ENCODE measurements at regions not wholly inside any gene's neighbourhood (a gene's known extent, or its start where the extent isn't known, plus 50 kb on each side); places are given as distances from the start of the nearest gene placed in this dataset.

DNA sequence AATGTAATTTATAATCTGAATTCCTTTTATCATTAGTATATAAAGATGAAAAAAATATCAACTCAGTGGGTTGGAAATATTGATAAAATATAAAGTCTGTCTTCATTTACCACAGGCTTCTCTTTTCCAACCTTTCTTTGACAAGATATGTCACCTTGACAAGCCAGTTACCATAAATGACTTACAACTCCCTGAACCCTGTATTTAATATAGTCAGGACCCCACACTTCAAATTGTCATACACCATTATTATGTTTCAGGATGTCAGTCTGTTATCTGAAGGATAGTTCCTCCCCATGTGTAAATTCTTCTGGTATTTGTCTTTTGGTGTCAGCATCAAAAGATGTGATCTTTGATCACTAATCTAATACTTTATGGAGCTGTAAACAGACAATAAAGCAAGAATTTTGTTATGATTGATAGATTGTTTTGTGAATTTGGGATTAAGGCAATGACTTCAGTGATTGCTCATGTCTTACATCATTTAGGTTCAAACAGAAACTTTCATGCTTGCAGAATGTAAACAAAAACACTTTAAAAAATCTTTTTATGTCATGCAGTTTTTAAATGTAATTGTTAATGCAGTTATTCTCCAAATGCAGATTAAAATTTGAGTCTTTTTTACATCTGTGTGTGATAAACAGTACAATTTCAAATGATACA lies 503.5 kb upstream of the BCHE start:
- H3K9me1 ChIP-seq (ENCODE audit: control insufficient read depth, extremely low read depth, insufficient read depth, low read length): no peaks in the 10 kb centered on the region
- H3K27ac ChIP-seq (ENCODE audit: control insufficient read depth, insufficient read depth, low read length): no peak overlapping the region
- FAIRE-seq (no peak), DNase-seq (ENCODE audit: low read depth, low spot score) (no peak)
- dilution Hi-C loops (cut with MboI; ENCODE audit: extremely low pct_ligation_motif_present, low sequenced_read_pairs): no loop called here
- no peaks in the 10 kb centered on the region for H3K36me3 ChIP-seq (ENCODE audit: control insufficient read depth in 2 of 2, extremely low read depth in 1 of 2, insufficient read depth in 2 of 2, low read length in 2 of 2)
- no peaks in the 10 kb centered on the region for H3K9me3 ChIP-seq (ENCODE audit: control insufficient read depth, low read depth, low read length)
- no peaks in the 10 kb centered on the region for H3K27me3 ChIP-seq (ENCODE audit: control insufficient read depth, extremely low read depth, insufficient read depth, low read length)
- H3K79me2 ChIP-seq (ENCODE audit: control insufficient read depth, insufficient read depth, low read length): no peaks in the 10 kb centered on the region
- H2AFZ ChIP-seq (ENCODE audit: control insufficient read depth, low read length): no peak overlapping the region
- H3K4me1 ChIP-seq (ENCODE audit: control insufficient read depth, extremely low read depth, insufficient read depth, low read length): no peaks in the 10 kb centered on the region
- TF ChIP-seq, protein P1, sequence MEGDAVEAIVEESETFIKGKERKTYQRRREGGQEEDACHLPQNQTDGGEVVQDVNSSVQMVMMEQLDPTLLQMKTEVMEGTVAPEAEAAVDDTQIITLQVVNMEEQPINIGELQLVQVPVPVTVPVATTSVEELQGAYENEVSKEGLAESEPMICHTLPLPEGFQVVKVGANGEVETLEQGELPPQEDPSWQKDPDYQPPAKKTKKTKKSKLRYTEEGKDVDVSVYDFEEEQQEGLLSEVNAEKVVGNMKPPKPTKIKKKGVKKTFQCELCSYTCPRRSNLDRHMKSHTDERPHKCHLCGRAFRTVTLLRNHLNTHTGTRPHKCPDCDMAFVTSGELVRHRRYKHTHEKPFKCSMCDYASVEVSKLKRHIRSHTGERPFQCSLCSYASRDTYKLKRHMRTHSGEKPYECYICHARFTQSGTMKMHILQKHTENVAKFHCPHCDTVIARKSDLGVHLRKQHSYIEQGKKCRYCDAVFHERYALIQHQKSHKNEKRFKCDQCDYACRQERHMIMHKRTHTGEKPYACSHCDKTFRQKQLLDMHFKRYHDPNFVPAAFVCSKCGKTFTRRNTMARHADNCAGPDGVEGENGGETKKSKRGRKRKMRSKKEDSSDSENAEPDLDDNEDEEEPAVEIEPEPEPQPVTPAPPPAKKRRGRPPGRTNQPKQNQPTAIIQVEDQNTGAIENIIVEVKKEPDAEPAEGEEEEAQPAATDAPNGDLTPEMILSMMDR (optimal IDR thresholded peaks at IDR 0.05 in 1 of 3, IDR thresholded peaks at IDR 0.05 in 1 of 3, conservative IDR thresholded peaks at IDR 0.05 in 1 of 3; ENCODE audit: extremely low read depth in 1 of 3, insufficient read depth in 2 of 3, low read length in 3 of 3): no peak
- no peak for TF ChIP-seq EZH2 (IDR thresholded peaks at IDR 0.05; ENCODE audit: low read length)
- no peaks in the 10 kb centered on the region for H4K20me1 ChIP-seq (ENCODE audit: control insufficient read depth, extremely low read depth, insufficient read depth, low read length)
- no peak overlapping the region for H3K4me3 ChIP-seq (ENCODE audit: control insufficient read depth in 2 of 3, extremely low read depth in 1 of 3, insufficient read depth in 2 of 3, low read depth in 1 of 3, low read length in 3 of 3)
- H3K9ac ChIP-seq (ENCODE audit: control insufficient read depth, extremely low read depth, insufficient read depth, low read length): no peak overlapping the region
- H3K4me2 ChIP-seq (ENCODE audit: control insufficient read depth, extremely low read depth, insufficient read depth, low read depth, low read length): no peak overlapping the region

DNA sequence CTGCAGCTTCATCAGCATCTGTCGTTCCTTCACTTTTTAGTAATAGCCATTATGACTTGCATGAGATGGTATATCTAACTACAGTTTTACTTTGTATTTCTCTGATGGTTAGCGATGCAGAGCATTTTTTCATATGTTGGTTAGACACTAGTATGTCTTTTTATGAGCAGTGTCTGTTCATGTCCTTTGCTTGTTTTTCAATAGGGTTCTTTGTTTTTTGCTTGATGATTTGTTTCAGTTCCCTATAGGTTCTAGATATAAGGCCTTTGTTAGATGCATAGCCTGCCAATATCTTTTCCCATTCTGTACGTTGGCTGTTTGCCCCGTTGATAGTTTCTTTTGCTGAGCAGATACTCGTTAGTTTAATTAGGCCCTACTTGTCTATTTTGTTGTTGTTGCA lies 487.2 kb upstream of the BCHE start:
- no peaks in the 10 kb centered on the region for H3K9me3 ChIP-seq (ENCODE audit: control insufficient read depth, low read depth, low read length)
- H3K9ac ChIP-seq (ENCODE audit: control insufficient read depth, extremely low read depth, insufficient read depth, low read length): no peak overlapping the region
- no peaks in the 10 kb centered on the region for H3K36me3 ChIP-seq (ENCODE audit: control insufficient read depth in 2 of 2, extremely low read depth in 1 of 2, insufficient read depth in 2 of 2, low read length in 2 of 2)
- no peaks in the 10 kb centered on the region for H3K9me1 ChIP-seq (ENCODE audit: control insufficient read depth, extremely low read depth, insufficient read depth, low read length)
- H3K79me2 ChIP-seq (ENCODE audit: control insufficient read depth, insufficient read depth, low read length): no peaks in the 10 kb centered on the region
- peaks cover 7% of the 10 kb centered on the region for H3K4me1 ChIP-seq (ENCODE audit: control insufficient read depth, extremely low read depth, insufficient read depth, low read length)
- H4K20me1 ChIP-seq (ENCODE audit: control insufficient read depth, extremely low read depth, insufficient read depth, low read length): no peaks in the 10 kb centered on the region
- H2AFZ ChIP-seq (ENCODE audit: control insufficient read depth, low read length): no peak overlapping the region
- dilution Hi-C loops (cut with MboI; ENCODE audit: extremely low pct_ligation_motif_present, low sequenced_read_pairs): no loop called here
- no peak overlapping the region for H3K27ac ChIP-seq (ENCODE audit: control insufficient read depth, insufficient read depth, low read length)
- H3K4me3 ChIP-seq (ENCODE audit: control insufficient read depth in 2 of 3, extremely low read depth in 1 of 3, insufficient read depth in 2 of 3, low read depth in 1 of 3, low read length in 3 of 3): no peak overlapping the region
- DNase-seq (ENCODE audit: low read depth, low spot score): no peak
- no peak for FAIRE-seq
- no peaks in the 10 kb centered on the region for H3K27me3 ChIP-seq (ENCODE audit: control insufficient read depth, extremely low read depth, insufficient read depth, low read length)
- no peak for TF ChIP-seq EZH2 (IDR thresholded peaks at IDR 0.05; ENCODE audit: low read length)
- TF ChIP-seq, protein P1 (optimal IDR thresholded peaks at IDR 0.05 in 1 of 3, IDR thresholded peaks at IDR 0.05 in 1 of 3, conservative IDR thresholded peaks at IDR 0.05 in 1 of 3; ENCODE audit: extremely low read depth in 1 of 3, insufficient read depth in 2 of 3, low read length in 3 of 3): no peak
- no peak overlapping the region for H3K4me2 ChIP-seq (ENCODE audit: control insufficient read depth, extremely low read depth, insufficient read depth, low read depth, low read length)

All from keratinocyte (primary cell).